Ectodermal cell (in vitro differentiated cells): ENCODE measurements at regions not wholly inside any gene's neighbourhood (a gene's known extent, or its start where the extent isn't known, plus 50 kb on each side); places are given as distances from the start of the nearest gene placed in this dataset.

Experiments used
- H3K27ac ChIP-seq: 2 replicates; pipeline ENCODE4 v1.7.0; 2013; ENCODE audit warnings: mild to moderate bottlenecking, low read depth, low read length; ENCODE audit not compliant: insufficient read depth, poor library complexity, severe bottlenecking
- H3K27me3 ChIP-seq: 2 replicates; pipeline ENCODE4 v1.7.0; 2013; ENCODE audit warnings: mild to moderate bottlenecking, low read length; ENCODE audit not compliant: insufficient read depth, control insufficient read depth, poor library complexity, severe bottlenecking
- H3K36me3 ChIP-seq: one replicate; pipeline ENCODE4 v1.7.0; 2013; ENCODE audit warnings: low read length; ENCODE audit not compliant: control insufficient read depth, insufficient read depth
- H3K4me1 ChIP-seq: one replicate; pipeline ENCODE4 v1.7.0; 2013; ENCODE audit warnings: low read length; ENCODE audit not compliant: control insufficient read depth, insufficient read depth
- H3K4me3 ChIP-seq: 2 replicates; pipeline ENCODE4 v1.7.0; 2013; ENCODE audit warnings: low read depth, low read length, control low read depth; ENCODE audit not compliant: insufficient read depth
- H3K9me3 ChIP-seq: 2 replicates; pipeline ENCODE4 v1.7.0; 2013; ENCODE audit warnings: mild to moderate bottlenecking, low read length, moderate library complexity; ENCODE audit not compliant: control insufficient read depth
- WGBS, 2 experiments: methylation state at CpG; one replicate each; pipeline ENCODE4 v1.1.7; 2013; ENCODE audit warnings: missing lambda C conversion rate in 2 of 2; 5-methylcytosine and 5-hydroxymethylcytosine counted together

DNA sequence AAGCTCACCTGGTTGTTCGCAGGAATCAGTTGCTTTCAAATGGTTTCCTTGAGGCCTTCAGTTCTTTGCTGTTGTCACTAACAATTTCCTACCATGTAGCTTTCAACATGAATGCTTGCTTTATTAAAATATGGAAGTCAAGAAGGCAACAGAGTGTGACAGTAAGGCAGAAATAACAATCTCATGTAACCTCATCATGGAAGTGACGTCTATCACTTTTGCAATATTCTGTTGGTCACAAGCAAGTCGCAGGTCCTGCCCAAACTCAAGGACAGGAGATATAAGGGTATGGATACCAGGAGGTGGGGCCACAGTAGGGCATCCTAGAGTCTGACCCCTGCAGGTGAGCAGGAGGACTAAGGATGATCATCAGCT, 296.8 kb upstream of the ZP4 start:
- 90 to 93% methylated on average over 3 of the region's 3 CpGs for WGBS, 2 experiments
- Histone ChIP-seq H3K27ac (no peak overlapping the region), H3K36me3 (no peaks in the 10 kb centered on the region)

DNA sequence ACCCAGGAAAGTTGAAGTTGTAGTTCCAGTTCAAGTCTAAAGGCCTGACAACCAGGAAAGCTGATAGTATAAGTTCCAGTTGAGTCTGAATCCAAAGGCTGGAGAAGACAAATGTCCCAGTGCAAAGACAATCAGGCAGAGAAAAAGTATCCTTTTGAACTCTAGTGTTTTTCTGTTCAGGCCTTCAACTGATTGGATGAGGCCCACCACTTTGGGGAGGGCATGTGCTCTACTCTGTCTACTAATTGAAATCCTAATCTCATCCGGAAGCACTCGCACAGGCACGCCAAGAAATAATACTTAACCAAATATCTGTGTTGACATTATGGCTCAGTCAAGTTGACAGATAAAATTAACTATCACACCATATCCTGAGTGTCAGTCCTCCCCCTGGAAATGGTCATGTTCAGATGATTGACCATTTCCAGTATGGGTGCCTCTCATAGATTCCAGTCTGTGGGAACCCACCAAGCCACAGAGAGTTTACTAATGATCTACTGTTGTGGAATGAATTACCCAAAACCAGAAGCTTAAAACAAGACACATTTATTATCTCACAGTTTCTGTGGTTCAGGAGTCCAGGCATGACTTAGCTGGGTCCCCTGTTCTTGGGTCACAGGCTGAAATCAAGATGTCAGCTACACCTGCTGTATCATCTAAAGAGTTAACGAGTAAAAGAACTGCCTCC, 296.3 kb upstream of the ZP4 start:
- Histone ChIP-seq H3K36me3 (no peaks in the 10 kb centered on the region), H3K4me1 (no peaks in the 10 kb centered on the region), H3K4me3 (no peak overlapping the region), H3K27ac (no peak overlapping the region), H3K27me3 (no peaks in the 10 kb centered on the region), H3K9me3 (no peaks in the 10 kb centered on the region)
- WGBS, 2 experiments: 96 to 97% methylated on average over 4 of the region's 4 CpGs

More for the DNA sequence above, 296.8 kb upstream of the ZP4 start:
- Histone ChIP-seq H3K27me3 (no peaks in the 10 kb centered on the region), H3K4me1 (no peaks in the 10 kb centered on the region), H3K9me3 (no peaks in the 10 kb centered on the region), H3K4me3 (no peak overlapping the region)

DNA sequence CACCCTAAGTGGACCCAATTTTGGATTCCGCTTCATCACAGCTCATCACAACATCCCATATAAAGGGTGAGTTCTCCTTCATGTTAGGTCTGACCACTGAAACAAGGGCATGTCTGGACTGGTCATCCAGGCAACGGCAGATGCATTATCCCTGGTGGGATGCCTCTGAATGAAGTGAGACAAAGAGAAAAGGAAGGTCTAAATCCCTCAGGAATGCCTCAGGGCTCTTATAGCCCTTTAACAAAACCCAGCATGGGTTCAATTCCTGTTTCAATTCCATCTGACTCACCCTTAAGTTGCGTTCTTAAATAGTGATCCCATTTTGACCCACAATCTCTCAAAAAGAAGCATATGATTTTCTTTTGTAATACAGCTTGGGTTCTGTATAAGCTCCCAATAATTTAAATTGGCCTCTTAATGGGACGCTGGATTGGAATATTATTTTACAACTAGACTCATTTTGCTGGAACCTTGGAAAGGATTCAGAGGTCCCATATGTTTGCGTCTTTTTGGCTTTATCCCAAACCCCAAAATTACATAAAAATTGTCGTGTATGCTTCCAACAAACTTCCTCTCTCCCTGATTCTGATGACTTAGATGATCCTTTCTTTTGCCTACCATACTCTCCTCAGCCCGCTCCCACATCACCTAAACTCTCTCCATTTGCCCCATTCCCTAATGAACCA, 287.4 kb upstream of the ZP4 start:
- Histone ChIP-seq H3K9me3 (no peaks in the 10 kb centered on the region), H3K27ac (no peak overlapping the region), H3K36me3 (no peaks in the 10 kb centered on the region), H3K27me3 (no peaks in the 10 kb centered on the region), H3K4me3 (no peak overlapping the region), H3K4me1 (peaks cover 5% of the 10 kb centered on the region)
- WGBS, 2 experiments: 63 to 68% methylated on average over 7 of the region's 7 CpGs

DNA sequence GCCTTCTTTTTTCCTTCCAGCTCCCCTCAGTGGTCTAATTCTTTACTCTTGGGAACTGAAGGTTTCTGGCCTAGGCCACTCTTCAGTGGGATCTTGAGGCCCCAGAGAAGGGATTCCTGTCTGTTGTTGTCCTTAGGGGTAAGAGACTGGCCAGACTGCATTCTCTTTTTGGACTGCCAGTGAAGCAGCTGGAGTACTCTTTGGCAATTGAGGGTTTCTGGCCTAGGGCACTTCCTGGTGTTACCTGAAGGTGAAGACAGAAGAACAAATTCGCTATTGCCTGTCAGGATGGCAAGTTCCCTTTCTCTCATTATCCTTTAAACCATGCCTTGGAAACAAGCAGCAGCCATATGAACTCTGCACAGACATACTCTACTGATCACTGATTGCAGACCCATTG, 286.6 kb upstream of the ZP4 start:
- Histone ChIP-seq H3K4me3 (no peak overlapping the region), H3K36me3 (no peaks in the 10 kb centered on the region), H3K27ac (no peak overlapping the region), H3K4me1 (peaks cover 5% of the 10 kb centered on the region), H3K27me3 (no peaks in the 10 kb centered on the region), H3K9me3 (no peaks in the 10 kb centered on the region)
- WGBS, 2 experiments: 85 to 87% methylated on average over 1 of the region's 1 CpG

DNA sequence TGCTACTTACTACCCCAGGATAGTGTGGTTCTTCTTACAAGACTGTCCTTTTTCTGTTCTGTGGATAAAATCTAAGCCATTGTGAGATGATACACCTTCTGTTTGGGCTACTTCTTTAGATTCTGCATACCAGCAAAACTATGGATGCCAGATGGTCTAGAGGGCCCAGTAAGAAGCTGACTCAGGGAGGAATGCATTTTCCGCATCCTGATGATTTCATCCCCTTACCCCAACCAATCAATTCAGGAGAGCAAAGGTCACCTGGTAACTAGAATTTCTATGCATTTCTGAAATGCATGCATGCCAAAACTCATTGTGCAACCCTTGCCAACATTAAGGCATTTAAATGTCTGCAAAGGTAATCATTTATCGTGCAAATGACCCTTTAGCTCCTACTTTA, 285.7 kb upstream of the ZP4 start:
- H3K27ac ChIP-seq: no peak overlapping the region
- no peak overlapping the region for H3K4me3 ChIP-seq
- no peaks in the 10 kb centered on the region for H3K9me3 ChIP-seq
- 92 to 98% methylated on average over 2 of the region's 2 CpGs for WGBS, 2 experiments
- no peaks in the 10 kb centered on the region for H3K36me3 ChIP-seq
- H3K4me1 ChIP-seq: peaks cover 5% of the 10 kb centered on the region
- no peaks in the 10 kb centered on the region for H3K27me3 ChIP-seq

DNA sequence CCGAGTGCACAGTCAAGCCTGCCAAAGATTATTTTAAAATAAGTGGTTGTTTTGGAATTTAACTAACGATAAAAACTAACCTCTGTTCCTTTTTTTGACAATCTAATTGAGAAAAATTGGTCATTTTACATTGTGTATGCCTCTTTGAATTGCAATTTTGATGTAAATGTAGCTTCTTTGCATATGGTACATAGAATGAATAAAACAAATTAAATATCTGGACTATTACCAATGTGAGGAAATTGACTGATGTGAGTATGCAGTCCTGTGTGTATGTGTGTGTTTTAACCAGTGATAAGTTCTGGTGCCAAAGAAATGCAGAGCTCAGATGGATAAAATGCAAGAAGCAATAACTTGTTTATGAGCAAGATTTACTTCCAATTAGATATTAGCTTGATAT, 281.3 kb upstream of the ZP4 start:
- H3K9me3 ChIP-seq: no peaks in the 10 kb centered on the region
- no peaks in the 10 kb centered on the region for H3K36me3 ChIP-seq
- 100% methylated on average over 1 to 2 of the region's 2 CpGs for WGBS, 2 experiments
- H3K4me1 ChIP-seq: no peaks in the 10 kb centered on the region
- no peak overlapping the region for H3K4me3 ChIP-seq
- H3K27me3 ChIP-seq: no peaks in the 10 kb centered on the region
- no peak overlapping the region for H3K27ac ChIP-seq

DNA sequence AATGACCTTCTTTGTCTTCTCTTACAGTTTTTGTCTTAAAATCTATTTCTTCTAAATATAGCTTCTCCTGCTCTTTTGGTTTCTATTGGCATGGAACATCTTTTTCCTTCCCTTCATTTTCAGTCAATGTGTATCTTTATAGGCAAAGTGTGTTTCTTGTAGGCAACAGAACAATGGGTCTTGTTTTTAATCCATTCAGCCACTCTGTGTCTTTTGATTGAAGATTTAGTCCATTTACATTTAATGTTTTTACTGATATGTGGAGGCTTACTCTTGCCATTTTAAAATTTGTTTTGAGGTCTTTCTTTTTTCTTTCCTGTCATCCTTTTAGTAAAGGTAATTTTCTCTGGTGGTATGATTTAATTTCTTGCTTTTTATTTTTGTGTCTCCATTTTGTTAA, 271.2 kb upstream of the ZP4 start:
- Histone ChIP-seq H3K4me3 (no peak overlapping the region), H3K36me3 (no peaks in the 10 kb centered on the region), H3K27me3 (no peaks in the 10 kb centered on the region), H3K9me3 (no peaks in the 10 kb centered on the region), H3K27ac (no peak overlapping the region), H3K4me1 (no peaks in the 10 kb centered on the region)

DNA sequence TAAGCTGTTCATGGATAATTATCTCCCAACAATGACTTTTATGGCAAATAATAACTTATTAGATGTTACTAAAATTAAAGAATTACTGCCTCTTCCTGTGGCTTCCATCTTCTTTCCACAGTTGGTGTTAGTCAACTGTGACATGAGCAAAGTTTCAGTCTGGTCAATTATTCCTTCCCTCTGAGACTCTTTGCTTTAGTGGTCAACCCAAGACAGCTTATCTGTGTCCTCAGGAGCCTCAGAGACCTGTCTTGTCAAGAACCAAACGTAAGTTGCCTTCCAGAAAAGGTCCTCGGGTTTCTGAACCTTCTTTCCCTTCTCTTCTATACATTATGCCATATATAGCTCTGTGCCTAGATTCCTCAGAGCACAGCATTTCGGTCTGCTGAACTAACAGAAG, 263.2 kb upstream of the ZP4 start:
- no peak overlapping the region for H3K27ac ChIP-seq

DNA sequence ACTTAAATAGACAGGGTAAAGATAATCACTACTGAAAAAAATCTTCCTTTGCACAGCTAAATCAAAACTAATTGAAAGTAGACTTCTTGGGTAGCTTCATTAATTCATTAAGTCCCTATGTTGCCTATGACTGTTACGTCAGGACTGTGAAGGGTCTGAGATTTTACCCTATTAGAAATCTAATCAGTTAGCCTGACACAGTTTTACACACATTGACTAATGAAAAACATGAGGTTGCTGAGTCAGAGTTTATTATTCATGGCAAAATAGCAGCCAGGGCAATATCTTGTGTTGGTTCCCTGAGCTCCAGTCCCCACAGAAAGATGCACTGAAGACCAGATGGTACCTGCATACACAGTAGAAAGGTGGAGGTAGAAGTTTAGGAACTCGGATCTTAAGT, 262.5 kb upstream of the ZP4 start:
- Histone ChIP-seq H3K4me1 (no peaks in the 10 kb centered on the region), H3K9me3 (no peaks in the 10 kb centered on the region), H3K4me3 (no peak overlapping the region), H3K27ac (no peak overlapping the region), H3K27me3 (no peaks in the 10 kb centered on the region), H3K36me3 (no peaks in the 10 kb centered on the region)
- WGBS, 2 experiments: 96% methylated on average over 2 of the region's 2 CpGs; no CpG with 5 or more reads in 1 of the 2 experiments

More for the DNA sequence above, 263.2 kb upstream of the ZP4 start:
- no peak overlapping the region for H3K4me3 ChIP-seq
- 90 to 91% methylated on average over 3 of the region's 3 CpGs for WGBS, 2 experiments
- H3K4me1 ChIP-seq: no peaks in the 10 kb centered on the region
- no peaks in the 10 kb centered on the region for H3K9me3 ChIP-seq
- H3K27me3 ChIP-seq: no peaks in the 10 kb centered on the region
- no peaks in the 10 kb centered on the region for H3K36me3 ChIP-seq

DNA sequence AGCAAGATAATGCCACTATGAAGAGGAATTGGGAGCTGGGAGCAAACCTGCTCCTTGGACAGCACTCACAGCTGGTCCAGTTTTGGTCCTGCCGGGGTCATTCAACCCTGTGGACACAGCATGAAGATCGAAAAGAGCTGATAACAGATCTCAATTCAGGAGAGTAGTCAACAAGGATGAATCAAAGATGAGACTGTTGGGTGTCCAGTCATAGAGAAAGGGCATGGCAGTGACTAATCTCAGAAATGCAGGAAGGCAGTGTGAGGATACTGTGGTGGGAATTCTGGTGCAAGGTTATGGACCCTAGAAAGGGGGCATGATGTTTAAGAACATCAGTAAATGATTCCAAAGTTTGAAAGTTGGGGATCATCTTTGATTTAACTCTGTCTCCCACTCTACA, 261.4 kb upstream of the ZP4 start:
- no peak overlapping the region for H3K27ac ChIP-seq
- H3K4me1 ChIP-seq: no peaks in the 10 kb centered on the region
- no peaks in the 10 kb centered on the region for H3K36me3 ChIP-seq
- H3K27me3 ChIP-seq: no peaks in the 10 kb centered on the region
- H3K9me3 ChIP-seq: no peaks in the 10 kb centered on the region
- WGBS, 2 experiments: 95 to 96% methylated on average over 2 of the region's 2 CpGs
- H3K4me3 ChIP-seq: no peak overlapping the region
